GM20431 (cell line): ENCODE measurements at regions not wholly inside any gene's neighbourhood (a gene's known extent, or its start where the extent isn't known, plus 50 kb on each side); places are given as distances from the start of the nearest gene placed in this dataset.

Source experiments
- in situ Hi-C: fragments of 300-500 bp; cut with MseI, MboI; formaldehyde crosslinking; loops from one replicate; pipeline ENCODE4 v1.15.0; 2020; ENCODE audit warnings: low sequenced_read_pairs; ENCODE audit not compliant: unreplicated experiment

GRCh38 chr13:43981512-43982301, 102.0 kb downstream of the LACC1 start:
- in situ Hi-C loops: no loop called here

GRCh38 chr13:43983373-43983772, 103.7 kb downstream of the LACC1 start:
- in situ Hi-C loops: no loop called here

- in situ Hi-C loops: no loop called here
Observed at GRCh38 chr13:43984292-43984691, 104.6 kb downstream of the LACC1 start.

GRCh38 chr13:43985422-43986072, 105.8 kb downstream of the LACC1 start:
- in situ Hi-C loops: no loop called here

- in situ Hi-C loops: no loop called here
Observed at GRCh38 chr13:43986421-43986981, 106.8 kb downstream of the LACC1 start.

- in situ Hi-C loops: no loop called here
Observed at GRCh38 chr13:43988302-43988701, 108.6 kb downstream of the LACC1 start.

GRCh38 chr13:43990021-43990420, 110.3 kb downstream of the LACC1 start:
- in situ Hi-C loops: no loop called here

- in situ Hi-C loops: no loop called here
Observed at GRCh38 chr13:43990829-43991228, 111.1 kb downstream of the LACC1 start.

GRCh38 chr13:43991773-43992201, 112.1 kb downstream of the LACC1 start:
- in situ Hi-C loops: no loop called here

GRCh38 chr13:43992211-43992610, 112.5 kb downstream of the LACC1 start:
- in situ Hi-C loops: no loop called here

GRCh38 chr13:43994999-43995859, 115.5 kb downstream of the LACC1 start:
- in situ Hi-C loops: no loop called here

- in situ Hi-C loops: no loop called here
Observed at GRCh38 chr13:43996221-43996620, 116.5 kb downstream of the LACC1 start.

- in situ Hi-C loops: no loop called here
Observed at GRCh38 chr13:44003481-44003880, 123.8 kb downstream of the LACC1 start.

- in situ Hi-C loops: no loop called here
Observed at GRCh38 chr13:44004878-44005277, 125.2 kb downstream of the LACC1 start.

GRCh38 chr13:44007451-44007850, 127.7 kb downstream of the LACC1 start:
- in situ Hi-C loops: no loop called here

- in situ Hi-C loops: no loop called here
Observed at GRCh38 chr13:44011036-44011435, 131.3 kb downstream of the LACC1 start.

GRCh38 chr13:44012910-44013757, 133.4 kb downstream of the LACC1 start:
- in situ Hi-C loops: no loop called here

- in situ Hi-C loops: no loop called here
Observed at GRCh38 chr13:44013758-44014291, 134.1 kb downstream of the LACC1 start.

- in situ Hi-C loops: no loop called here
Observed at GRCh38 chr13:44014501-44014900, 134.8 kb downstream of the LACC1 start.
